GM18498 (cell line): ENCODE measurements at regions not wholly inside any gene's neighbourhood (a gene's known extent, or its start where the extent isn't known, plus 50 kb on each side); places are given as distances from the start of the nearest gene placed in this dataset.

Experiments used
- ATAC-seq: cut with Tn5 transposase; IDR thresholded peaks from one replicate; pipeline ENCODE4 v1.9.1; 2021; ENCODE audit warnings: mild to moderate bottlenecking, moderate library complexity; ENCODE audit not compliant: unreplicated experiment

- ATAC-seq = no peak
These were observed 79.4 kb downstream of the MYCN start for GRCh38 chr2:16019617-16020351.

GRCh38 chr2:16019060-16019480 is 78.7 kb downstream of the MYCN start:
- ATAC-seq = no peak

GRCh38 chr2:16018277-16019059 is 78.1 kb downstream of the MYCN start:
- no peak for ATAC-seq

DNA sequence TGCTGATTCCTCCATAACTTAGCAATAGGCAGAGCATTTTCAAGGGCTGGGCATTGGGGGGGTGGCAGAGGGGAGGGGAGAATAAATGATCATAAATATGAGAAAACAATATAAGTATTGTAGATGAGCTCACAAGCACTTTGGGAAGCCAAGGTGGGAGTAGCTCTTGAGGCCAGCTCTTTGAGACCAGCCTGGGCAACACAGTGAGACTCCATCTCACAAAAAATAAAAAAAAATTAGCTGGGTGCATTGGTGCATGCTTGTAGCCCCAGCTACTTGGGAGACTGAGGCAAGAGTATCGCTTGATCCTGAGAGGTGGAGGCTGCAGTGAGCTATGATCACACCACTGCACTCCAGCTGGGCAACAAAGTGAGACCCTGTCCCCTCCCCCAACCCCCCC is 75.9 kb downstream of the MYCN start:
- ATAC-seq = no peak

GRCh38 chr2:16015903-16016265 is 75.5 kb downstream of the MYCN start:
- ATAC-seq = no peak

DNA sequence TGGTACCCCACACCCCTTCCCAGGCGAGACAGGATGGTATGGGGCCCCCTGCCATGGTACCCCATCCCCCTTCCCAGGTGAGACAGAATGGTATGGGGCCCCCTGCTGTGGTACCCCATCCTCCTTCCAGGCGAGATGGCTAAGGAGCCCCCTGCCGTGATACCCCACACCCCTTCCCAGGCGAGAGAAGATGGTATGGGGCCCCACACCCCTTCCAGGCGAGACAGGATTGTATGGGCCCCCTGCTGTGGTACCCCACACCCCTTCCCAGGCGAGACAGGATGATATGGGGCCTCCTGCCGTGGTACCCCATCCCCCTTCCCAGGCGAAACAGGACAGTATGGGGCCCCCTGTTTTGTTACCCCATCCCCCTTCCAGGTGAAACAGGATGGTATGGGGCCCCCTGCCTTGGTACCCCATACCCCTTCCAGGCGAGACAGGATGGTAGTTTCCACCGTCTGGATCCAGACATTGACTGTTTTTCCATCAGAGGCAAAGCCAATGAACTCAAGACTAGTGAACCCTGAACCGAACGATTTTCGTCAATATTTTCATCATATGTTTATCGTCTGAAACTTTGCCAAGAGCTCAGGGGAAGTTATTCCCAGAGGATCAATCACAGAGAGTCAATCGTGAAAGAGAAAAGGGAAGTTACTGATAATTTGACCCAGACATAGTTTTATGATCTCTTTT is 75.0 kb downstream of the MYCN start:
- no peak for ATAC-seq

DNA sequence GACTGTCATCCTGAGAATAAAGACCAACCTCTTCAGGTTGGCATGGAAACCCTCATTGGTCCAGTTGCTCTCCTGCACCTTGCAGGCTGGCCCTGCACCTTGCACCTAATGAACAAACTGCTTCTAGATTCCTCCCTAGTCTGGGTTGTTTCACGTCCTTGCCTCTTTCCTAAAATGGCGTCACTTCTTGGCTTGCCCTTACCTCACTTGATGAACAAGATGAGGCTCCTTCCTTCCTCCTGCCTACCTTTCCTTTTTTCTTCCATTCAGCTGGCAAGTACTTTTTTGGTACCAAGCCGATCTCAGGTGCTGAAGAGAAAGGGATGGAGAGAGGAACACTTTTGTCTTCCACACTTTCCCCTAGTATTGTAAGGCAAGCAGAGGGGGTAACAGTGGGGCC is 74.5 kb downstream of the MYCN start:
- ATAC-seq = no peak

- ATAC-seq = no peak
These were observed 73.9 kb downstream of the MYCN start for GRCh38 chr2:16014041-16014787.

DNA sequence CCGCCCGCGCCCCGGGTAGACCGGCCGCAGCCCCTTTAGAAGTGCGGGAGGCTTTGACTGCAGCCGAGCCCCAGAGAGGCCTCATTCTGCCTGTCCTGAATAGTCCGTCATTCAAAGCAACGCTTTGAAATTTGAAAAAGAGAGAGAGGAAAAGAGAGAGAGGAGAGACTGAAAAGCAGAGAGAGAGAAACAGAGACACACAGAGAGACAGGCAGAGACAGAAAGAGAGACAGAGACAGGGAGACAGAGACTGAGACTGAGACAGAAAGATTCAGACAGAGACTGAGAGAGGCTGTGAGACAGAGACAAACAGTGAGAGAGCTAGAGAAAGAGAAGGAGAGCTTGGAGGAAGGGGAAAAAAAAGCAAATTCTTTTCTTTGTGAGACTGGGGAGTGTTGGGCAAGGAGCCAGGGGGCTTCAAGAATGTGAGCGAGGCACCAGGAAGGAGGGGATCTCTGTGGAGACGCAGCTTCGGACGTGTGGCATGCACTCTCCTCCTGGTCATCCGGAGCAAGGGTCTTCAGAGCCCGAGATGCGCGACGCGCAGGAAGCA is 73.1 kb downstream of the MYCN start:
- ATAC-seq = no peak

DNA sequence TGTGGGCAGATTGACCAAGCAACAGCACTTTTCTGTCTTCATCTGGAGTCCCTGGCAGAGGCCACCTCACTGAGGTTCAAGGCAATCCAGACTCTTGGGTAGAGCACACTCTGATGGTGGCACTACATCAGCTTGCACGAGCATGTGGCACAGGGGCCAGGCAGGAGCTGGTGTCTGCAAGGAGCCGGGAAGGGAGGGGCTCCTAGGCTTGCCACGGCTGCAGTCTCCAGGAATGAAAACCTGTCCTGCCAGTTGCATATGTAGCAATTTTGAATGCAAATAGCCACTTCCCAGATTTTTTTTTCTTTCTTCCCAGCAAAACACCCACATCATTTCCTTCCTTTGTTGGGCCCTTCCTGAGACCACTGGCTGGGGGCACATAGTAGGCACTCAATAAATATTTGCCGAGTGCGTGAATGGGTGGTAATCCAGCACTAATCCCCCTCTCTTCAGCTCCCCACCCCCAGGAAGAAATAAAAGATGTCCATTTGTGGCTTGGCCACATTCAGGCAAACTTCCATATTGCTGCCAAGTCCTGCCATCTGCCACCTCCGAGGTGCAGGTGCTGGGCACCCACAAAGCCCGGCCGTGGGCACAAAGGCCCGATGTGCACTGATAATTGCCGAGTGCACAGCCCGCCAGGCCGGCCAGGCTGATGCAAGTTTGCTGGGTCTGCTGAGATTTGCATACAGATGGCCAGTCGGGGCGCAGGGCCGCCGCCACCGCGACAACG is 72.4 kb downstream of the MYCN start:
- no peak for ATAC-seq

DNA sequence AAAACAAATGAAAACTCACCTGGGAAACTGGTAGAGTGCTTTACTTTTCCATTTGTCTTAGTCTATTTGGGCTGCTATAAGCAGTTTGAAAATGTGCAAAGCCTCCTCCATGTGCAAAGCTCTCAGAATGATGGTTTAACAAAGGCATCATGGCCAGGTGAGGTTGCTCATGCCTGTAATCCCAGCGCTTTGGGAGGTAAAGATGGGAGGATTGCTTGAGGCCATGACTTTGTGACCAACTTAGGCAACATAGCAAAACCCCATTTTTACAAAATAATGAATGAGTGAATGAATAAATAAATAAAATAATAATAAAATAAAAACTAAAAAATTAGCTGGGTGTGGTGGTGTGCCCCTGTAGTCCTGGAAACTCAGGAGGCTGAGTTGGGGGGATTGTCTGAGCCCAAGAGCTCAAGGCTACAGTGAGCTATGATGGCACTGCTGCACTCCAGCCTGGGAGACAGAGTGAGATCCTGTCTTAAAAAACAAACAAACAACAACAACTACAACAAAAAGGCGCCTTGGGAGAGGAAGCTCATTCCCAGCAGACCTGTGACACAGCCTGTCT is 71.8 kb downstream of the MYCN start:
- ATAC-seq = no peak

DNA sequence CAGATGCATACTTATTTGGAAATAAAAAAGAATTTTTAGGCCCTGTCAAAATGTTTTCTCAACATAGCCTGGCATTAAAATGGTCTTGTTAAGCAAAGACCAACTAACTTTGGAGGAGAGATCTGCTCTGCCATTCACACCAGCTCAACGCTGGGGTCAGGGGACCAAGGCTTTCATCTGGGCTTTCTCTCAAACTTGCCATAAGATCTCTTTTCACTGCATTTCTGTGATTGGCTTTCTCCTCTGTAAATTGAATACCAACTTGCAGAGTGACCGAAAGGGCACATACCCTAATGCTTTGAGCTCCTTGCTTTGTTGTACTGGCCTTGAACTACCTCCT is 71.2 kb downstream of the MYCN start:
- no peak for ATAC-seq

DNA sequence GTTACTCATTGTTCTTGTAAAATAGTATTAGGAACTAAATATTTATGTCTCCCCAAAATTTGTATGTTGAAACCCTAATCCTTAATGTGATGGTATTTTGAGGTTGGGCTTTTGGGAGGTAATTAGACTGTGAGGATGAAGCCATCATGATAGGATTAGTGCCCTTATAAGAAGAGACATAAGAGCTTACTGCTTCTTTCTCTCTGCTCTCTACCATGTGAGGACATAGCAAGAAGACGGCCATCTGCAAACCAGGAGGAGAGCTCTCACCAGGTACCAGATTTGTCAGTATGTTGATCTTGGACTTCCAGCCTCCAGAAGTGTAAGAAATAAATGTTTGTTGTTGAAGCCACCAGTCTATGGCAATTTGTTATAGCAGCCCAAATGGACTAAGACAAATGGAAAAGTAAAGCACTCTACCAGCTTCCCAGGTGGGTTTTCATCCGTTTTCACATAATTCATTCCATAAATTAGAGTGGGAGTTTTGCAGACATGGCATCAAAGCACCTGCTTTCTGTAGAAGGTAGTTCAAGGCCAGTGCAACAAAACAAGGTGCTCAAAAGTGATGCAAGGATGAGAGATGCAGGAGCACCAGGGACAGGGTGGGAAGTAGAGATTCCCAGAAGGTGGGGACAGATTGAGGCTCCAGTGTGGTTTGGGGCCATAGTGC is 70.7 kb downstream of the MYCN start:
- no peak for ATAC-seq

DNA sequence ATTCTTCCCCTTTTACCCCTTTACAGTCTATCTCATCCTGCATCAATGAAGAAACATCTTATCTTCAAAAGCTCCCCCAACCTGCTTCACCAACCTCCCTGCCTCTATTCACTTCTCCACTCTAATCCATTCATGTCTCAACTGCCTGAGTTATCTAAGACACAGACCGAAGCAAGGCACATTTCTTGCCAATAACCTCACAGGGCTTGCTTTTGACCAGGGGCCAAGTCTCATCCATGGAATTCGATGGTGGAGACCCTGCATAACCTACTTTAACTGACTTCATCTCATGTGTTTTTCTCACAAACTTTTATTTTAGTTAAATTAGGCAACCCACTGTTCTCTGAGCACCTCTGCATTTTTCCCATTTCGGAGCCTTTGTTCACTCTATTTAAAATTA is 69.7 kb downstream of the MYCN start:
- ATAC-seq = no peak

- no peak for ATAC-seq
These were observed 69.2 kb downstream of the MYCN start for GRCh38 chr2:16009560-16009959.

- ATAC-seq = no peak
These were observed 68.5 kb downstream of the MYCN start for GRCh38 chr2:16008856-16009255.

GRCh38 chr2:16008331-16008850 is 68.0 kb downstream of the MYCN start:
- ATAC-seq = no peak

DNA sequence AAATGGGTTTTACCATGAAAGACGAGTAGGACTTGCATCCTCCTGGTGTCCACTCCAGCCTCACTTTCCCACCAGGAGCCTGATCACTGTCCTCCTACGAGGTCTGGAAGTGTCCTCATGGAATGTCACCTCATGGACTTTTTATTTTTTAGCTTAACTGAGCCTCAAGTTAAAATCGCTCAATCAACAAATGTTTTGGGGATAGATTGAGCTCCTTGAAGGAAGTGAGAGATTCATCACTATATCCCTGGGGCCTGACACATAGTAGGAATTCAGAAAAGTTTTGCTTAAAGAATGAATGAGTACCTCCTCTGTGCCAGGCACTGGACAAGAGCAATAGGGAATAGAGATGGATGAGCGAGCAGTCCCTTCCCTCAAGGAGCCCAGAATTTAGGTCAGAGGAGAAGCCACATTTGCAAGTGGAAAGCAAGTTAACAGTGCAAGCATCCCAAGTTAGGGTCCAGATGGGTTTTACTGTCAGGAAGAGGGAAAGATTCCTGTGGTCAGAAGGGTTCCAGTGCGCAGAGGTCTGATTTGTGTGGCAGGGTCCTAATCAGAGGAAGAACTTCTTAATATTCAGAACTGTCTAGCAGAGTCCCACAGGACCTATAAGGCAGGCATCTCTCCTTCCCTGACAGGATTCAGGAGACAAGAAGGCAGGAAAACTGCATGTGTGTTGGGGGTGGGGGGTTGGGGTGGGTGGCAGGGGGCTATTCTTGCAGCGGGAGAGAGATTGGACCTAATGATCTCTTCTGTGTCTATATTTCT is 67.0 kb downstream of the MYCN start:
- no peak for ATAC-seq
